ENCODE measurements at regions not wholly inside any gene's neighbourhood (a gene's known extent, or its start where the extent isn't known, plus 50 kb on each side); places are given as distances from the start of the nearest gene placed in this dataset.
"Not testable (repeated sequence)": the region's sequence is repeated elsewhere in the genome, so short reads cannot be mapped to it uniquely, and the experiment has no call there.

- Histone ChIP-seq H3K36me3 (replicated peaks; ENCODE audit: low read depth, low read length) (no peaks in the 10 kb centered on the region), H3K79me2 (ENCODE audit: low read length) (no peaks in the 10 kb centered on the region), H3K9me3 (ENCODE audit: insufficient read depth, low read length) (no peaks in the 10 kb centered on the region), H3K4me2 (ENCODE audit: low read length) (no peak overlapping the region), H3K27me3 (ENCODE audit: low read depth, low read length) (no peaks in the 10 kb centered on the region), H3K4me1 (ENCODE audit: low read length) (peaks cover 9% of the 10 kb centered on the region), H4K20me1 (ENCODE audit: insufficient read depth, low read length) (no peaks in the 10 kb centered on the region), H3K4me3 (ENCODE audit: low read length) (no peak overlapping the region), H2AFZ (ENCODE audit: low read depth, low read length) (no peak overlapping the region), H3K27ac (ENCODE audit: low read length) (no peak overlapping the region), H3K9ac (ENCODE audit: low read length) (no peak overlapping the region)
- no peak for TF ChIP-seq CTCF (IDR thresholded peaks at IDR 0.05; ENCODE audit: low read depth, low read length)
- no peak for TF ChIP-seq EZH2phosphoT487 (IDR thresholded peaks at IDR 0.05; ENCODE audit: low read depth)
Observed at GRCh38 chr4:119962631-119963030, 104.0 kb downstream of the MAD2L1 start.

GRCh38 chr4:119958983-119959382 is 107.7 kb downstream of the MAD2L1 start:
- H3K27me3 ChIP-seq (ENCODE audit: low read depth, low read length): no peaks in the 10 kb centered on the region
- TF ChIP-seq CTCF (IDR thresholded peaks at IDR 0.05; ENCODE audit: low read depth, low read length) (no peak), EZH2phosphoT487 (IDR thresholded peaks at IDR 0.05; ENCODE audit: low read depth) (no peak)
- H3K4me2 ChIP-seq (ENCODE audit: low read length): no peak overlapping the region
- H3K27ac ChIP-seq (ENCODE audit: low read length): no peak overlapping the region
- no peak overlapping the region for H3K4me3 ChIP-seq (ENCODE audit: low read length)
- H3K9ac ChIP-seq (ENCODE audit: low read length): no peak overlapping the region
- no peaks in the 10 kb centered on the region for H4K20me1 ChIP-seq (ENCODE audit: insufficient read depth, low read length)
- no peaks in the 10 kb centered on the region for H3K36me3 ChIP-seq (replicated peaks; ENCODE audit: low read depth, low read length)
- H3K79me2 ChIP-seq (ENCODE audit: low read length): no peaks in the 10 kb centered on the region
- no peaks in the 10 kb centered on the region for H3K9me3 ChIP-seq (ENCODE audit: insufficient read depth, low read length)
- no peak overlapping the region for H2AFZ ChIP-seq (ENCODE audit: low read depth, low read length)
- H3K4me1 ChIP-seq (ENCODE audit: low read length): peaks cover 9% of the 10 kb centered on the region

GRCh38 chr4:119955256-119955655 is 111.4 kb downstream of the MAD2L1 start:
- Histone ChIP-seq H3K79me2 (ENCODE audit: low read length) (no peaks in the 10 kb centered on the region), H3K4me2 (ENCODE audit: low read length) (no peak overlapping the region), H3K4me3 (ENCODE audit: low read length) (no peak overlapping the region), H3K27ac (ENCODE audit: low read length) (no peak overlapping the region), H3K9ac (ENCODE audit: low read length) (no peak overlapping the region), H2AFZ (ENCODE audit: low read depth, low read length) (no peak overlapping the region), H3K36me3 (replicated peaks; ENCODE audit: low read depth, low read length) (no peaks in the 10 kb centered on the region), H4K20me1 (ENCODE audit: insufficient read depth, low read length) (no peaks in the 10 kb centered on the region), H3K9me3 (ENCODE audit: insufficient read depth, low read length) (no peaks in the 10 kb centered on the region), H3K4me1 (ENCODE audit: low read length) (no peaks in the 10 kb centered on the region), H3K27me3 (ENCODE audit: low read depth, low read length) (no peaks in the 10 kb centered on the region)
- TF ChIP-seq EZH2phosphoT487 (IDR thresholded peaks at IDR 0.05; ENCODE audit: low read depth): no peak
- no peak for TF ChIP-seq CTCF (IDR thresholded peaks at IDR 0.05; ENCODE audit: low read depth, low read length)

- H3K79me2 ChIP-seq (ENCODE audit: low read length); H3K9ac ChIP-seq (ENCODE audit: low read length); H3K4me3 ChIP-seq (ENCODE audit: low read length); H3K9me3 ChIP-seq (ENCODE audit: insufficient read depth, low read length); H3K4me2 ChIP-seq (ENCODE audit: low read length); H3K27me3 ChIP-seq (ENCODE audit: low read depth, low read length); H3K4me1 ChIP-seq (ENCODE audit: low read length); H3K36me3 ChIP-seq (replicated peaks; ENCODE audit: low read depth, low read length); H3K27ac ChIP-seq (ENCODE audit: low read length); H4K20me1 ChIP-seq (ENCODE audit: insufficient read depth, low read length); H2AFZ ChIP-seq (ENCODE audit: low read depth, low read length): not testable (repeated sequence)
Observed at GRCh38 chr4:119954487-119954886, 112.2 kb downstream of the MAD2L1 start.

GRCh38 chr4:119946359-119946758 is 120.3 kb downstream of the MAD2L1 start:
- Histone ChIP-seq H3K4me2 (ENCODE audit: low read length) (no peak overlapping the region), H3K79me2 (ENCODE audit: low read length) (no peaks in the 10 kb centered on the region), H3K9me3 (ENCODE audit: insufficient read depth, low read length) (no peaks in the 10 kb centered on the region), H3K4me3 (ENCODE audit: low read length) (no peak overlapping the region), H3K36me3 (replicated peaks; ENCODE audit: low read depth, low read length) (no peaks in the 10 kb centered on the region), H3K4me1 (ENCODE audit: low read length) (no peaks in the 10 kb centered on the region), H3K9ac (ENCODE audit: low read length) (no peak overlapping the region), H4K20me1 (ENCODE audit: insufficient read depth, low read length) (no peaks in the 10 kb centered on the region), H3K27me3 (ENCODE audit: low read depth, low read length) (no peaks in the 10 kb centered on the region), H2AFZ (ENCODE audit: low read depth, low read length) (no peak overlapping the region), H3K27ac (ENCODE audit: low read length) (no peak overlapping the region)
- TF ChIP-seq EZH2phosphoT487 (IDR thresholded peaks at IDR 0.05; ENCODE audit: low read depth) (no peak), CTCF (IDR thresholded peaks at IDR 0.05; ENCODE audit: low read depth, low read length) (no peak)

Measured in OCI-LY3 (cell line).